ENCODE measurements at regions not wholly inside any gene's neighbourhood (a gene's known extent, or its start where the extent isn't known, plus 50 kb on each side); places are given as distances from the start of the nearest gene placed in this dataset.
"Not testable (repeated sequence)": the region's sequence is repeated elsewhere in the genome, so short reads cannot be mapped to it uniquely, and the experiment has no call there.

DNA sequence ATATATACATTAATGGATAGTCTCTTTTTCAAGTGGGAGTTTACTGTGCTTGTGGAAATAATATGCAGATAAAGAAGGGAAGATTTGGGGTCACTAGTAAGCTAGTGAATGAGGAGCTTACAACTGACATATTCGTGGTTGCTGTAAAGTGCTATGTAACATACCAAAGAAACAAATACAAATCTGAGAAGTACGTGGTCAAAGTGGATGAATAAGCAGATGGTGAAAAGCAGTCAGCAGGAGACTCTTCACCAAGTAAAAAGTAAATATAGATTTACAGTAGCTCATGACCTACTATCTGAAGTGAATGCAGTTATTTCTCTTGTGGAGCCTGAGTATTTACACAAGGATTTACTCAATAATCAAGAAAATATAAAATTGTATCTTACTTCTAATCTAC, 136.6 kb upstream of the ELAC2 start:
- intact Hi-C loops (cut with micrococcal nuclease), result no loop called here

DNA sequence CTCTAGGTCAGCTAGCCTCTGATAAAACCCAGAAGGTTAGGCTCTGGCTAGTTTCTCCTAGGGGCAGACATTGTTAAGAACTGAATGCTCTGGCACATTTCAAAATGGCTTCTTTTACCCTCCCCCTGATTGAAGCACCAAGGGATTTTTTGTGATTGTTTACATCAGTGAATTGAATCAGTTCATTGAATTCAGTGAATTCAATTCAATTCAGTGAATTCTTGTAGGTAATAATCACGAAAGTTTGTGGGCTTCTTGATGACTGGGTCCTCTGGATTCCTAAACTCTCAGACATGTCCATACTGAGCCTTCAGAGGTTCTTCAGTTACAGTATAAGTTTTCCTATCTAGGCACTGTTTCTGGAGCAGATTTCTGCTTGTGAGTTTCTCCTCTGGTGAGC, 135.2 kb upstream of the ELAC2 start:
- intact Hi-C loops (cut with micrococcal nuclease), result no loop called here

DNA sequence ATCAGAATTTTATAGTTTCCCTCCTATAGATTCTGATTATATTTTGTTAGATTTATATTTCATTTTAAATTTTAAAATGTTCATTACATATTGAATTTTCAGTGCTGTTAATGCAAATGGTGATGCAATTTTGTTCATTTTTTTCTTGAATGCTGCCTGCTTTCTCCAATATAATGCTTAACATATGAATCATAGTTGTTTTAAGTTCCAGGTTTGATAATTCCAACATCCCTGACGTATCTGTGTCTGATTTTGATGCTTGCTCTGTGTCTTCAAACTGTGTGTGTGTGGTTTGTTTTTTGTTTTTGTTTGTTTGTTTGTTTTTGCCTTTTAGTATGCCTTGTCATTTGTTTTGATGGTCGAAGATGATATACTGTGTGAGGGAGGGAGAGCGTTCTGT, 134.7 kb upstream of the ELAC2 start:
- intact Hi-C loops (cut with micrococcal nuclease), result no loop called here

DNA sequence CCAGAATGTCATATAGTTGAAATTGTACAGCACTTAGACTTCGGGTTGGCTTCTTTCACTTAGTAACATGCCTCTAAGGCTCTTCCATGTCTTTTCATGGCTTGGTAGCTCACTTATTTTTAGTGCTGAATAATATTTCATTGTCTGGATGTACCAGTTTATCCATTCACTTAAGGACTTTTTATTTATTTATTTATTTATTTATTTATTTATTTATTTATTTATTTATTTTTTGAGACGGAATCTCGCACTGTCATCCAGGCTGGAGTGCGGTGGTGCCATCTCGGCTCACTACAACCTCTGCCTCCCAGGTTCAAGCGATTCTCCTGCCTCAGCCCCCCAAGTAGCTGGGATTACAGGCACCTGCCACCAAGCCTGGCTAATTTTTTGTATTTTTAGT, 132.9 kb upstream of the ELAC2 start:
- intact Hi-C loops (cut with micrococcal nuclease), result not testable (repeated sequence)

DNA sequence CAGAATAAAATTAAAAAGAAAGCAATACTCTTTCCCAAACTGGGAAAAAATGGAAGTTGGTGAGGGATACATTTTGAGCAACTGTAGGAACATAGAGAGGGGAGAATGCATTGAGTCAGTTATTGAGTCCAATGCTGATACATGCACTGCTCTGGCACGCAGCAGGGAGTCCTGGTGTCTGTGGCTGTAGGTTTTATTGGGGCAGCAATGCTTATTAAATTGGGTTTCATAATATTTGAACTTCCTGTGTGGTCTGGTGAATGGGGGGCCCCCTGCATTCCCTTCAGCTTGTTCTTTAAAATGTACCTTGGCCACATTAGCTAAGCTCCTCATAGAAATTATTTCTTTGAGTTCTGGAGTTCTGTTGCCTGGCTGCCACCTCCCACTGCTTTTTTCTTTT, 125.2 kb upstream of the ELAC2 start:
- intact Hi-C loops (cut with micrococcal nuclease), result no loop called here

DNA sequence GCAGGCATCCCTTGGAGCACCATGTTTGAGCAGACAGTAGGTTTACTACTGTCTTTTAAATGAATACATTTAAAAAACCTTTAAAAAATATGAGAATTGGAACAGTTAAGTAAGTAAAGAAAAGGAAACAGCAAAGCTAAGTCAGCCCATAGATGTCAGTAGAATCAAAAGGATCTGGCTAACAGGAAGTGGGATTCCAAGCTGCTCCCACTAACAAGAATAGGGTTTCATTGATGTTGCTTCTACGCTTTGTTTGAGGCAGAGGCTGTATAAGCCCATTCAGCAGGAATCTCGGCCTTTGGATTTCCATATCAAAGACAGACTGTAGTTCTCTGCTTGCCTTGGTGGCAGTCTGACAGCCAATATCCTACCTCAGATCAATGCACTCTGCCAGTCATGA, 122.9 kb upstream of the ELAC2 start:
- intact Hi-C loops (cut with micrococcal nuclease), result no loop called here

DNA sequence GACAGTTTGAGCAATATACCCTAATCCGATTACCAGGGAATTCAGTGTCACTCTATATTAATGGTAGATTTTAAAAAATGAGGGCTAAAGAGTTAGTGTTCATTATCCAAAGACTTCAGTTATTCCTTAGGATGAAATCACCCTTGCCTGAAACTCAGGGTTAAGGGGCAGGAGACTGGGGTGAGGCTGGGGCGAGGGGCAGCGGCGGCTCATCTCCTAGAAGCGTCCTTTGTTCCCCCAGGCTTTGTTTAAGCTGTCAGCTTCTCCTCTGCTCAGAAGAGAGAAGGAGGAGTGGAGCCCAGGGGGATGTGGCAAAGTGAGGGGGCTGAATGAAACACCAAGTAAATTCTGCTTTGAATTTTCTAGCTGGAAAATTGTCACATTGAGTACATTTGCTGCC, 117.7 kb upstream of the ELAC2 start:
- intact Hi-C loops (cut with micrococcal nuclease), result no loop called here

DNA sequence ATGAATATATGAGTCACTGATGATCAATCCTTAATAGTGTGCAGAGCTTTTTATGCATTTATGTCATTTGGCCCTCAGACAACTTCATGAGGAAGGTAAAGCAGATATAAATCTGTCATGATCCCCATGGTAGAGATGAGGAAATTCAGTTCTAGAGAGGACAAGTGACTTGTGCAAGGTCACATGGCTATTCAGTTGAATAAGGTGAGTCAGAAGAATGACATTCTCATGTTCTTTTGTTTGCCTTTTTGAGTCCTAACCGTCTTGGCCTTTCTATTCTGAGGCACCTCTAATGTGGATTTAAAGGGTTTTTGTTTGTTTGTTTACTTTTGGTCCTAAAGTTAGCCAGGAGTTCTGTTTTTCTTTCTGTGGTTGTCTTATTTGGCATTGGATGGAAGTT, 116.2 kb upstream of the ELAC2 start:
- intact Hi-C loops (cut with micrococcal nuclease), result no loop called here

DNA sequence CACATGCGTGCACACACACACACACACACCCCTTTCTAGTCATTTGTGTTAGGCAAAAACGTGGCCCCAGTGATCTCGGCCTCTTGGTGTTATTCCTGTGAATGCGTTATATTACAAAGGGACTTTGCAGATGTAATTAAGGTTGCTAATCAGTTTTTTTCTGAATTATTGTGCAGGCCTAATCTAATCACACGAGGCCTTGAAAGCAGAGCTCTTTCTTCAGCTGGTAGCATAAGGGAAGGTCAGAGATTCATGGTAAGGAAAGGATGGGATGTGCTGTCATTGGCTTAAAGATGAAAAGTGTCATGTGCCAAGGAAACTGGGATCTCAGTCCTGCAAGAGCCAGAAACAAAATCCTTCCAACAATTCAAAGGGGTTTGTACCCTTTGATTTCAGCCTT, 113.4 kb upstream of the ELAC2 start:
- intact Hi-C loops (cut with micrococcal nuclease), result no loop called here

DNA sequence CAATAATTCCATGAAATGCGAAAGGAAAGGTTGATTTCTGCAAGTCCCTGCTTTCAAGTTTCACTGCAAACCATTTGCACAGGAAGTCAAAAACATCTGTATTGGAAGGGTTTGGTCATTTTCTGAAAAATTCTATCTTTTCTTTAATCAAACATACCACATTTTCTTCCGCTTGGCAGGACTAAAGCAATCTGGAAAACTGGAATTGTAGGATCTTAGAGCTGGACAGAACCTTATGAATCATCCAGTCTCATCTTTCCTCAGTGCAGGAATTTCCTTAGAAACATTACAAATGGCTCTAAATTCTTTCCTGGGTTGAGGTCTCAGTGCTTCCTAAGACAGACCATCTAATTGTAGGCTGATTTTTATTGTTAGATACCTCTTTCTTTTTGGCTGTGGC, 111.5 kb upstream of the ELAC2 start:
- intact Hi-C loops (cut with micrococcal nuclease), result no loop called here

DNA sequence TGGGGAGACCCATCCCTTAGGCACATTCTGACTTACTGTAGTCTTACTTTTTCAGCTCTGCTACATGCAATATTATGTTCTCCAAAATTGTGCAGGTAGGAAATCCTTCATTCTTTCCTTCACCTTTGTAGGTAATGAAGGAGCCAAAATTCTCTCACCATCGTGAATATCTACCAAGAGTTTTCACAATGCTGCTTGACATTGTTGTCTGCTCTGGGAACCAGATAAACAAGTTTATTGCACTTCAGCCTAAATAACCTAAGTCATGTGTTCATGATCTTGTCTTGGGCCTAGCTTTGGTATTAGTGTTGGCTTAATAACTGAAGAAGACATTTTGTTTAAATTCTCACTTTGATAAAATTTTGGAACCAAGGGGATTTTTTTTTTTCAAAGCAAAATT, 110.8 kb upstream of the ELAC2 start:
- intact Hi-C loops (cut with micrococcal nuclease), result no loop called here

DNA sequence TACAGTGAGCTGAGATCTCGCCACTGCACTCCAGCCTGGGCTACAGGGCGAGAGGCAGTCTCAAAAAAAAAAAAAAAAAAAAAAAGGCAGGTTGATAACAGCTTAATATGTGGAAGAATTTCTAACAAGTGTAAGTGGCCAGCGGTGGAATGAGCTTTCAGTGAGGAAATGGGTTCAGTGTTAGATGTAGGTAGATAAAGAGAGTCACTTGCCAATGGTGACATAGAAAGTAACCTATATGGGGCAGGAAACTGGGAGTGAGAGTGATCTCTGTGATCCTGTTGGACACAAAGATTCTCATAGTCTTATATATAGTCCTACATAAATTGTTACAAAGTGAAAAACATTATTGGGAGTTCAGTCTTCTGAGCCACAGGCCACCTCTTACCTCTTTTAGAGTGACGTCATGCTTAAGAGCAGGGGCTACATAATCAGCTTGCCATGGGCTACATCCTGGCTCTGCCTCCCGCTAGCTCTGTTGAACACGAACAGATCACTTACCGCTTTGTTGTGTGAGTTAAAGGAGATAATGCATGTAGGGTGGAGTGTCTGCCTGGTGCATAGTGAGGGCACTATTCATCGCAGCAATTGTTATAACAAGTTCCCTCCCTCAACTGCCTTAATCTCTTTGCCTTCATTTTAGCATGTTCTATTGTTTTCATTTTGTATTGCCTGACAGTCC, 110.2 kb upstream of the ELAC2 start:
- intact Hi-C loops (cut with micrococcal nuclease), result no loop called here

DNA sequence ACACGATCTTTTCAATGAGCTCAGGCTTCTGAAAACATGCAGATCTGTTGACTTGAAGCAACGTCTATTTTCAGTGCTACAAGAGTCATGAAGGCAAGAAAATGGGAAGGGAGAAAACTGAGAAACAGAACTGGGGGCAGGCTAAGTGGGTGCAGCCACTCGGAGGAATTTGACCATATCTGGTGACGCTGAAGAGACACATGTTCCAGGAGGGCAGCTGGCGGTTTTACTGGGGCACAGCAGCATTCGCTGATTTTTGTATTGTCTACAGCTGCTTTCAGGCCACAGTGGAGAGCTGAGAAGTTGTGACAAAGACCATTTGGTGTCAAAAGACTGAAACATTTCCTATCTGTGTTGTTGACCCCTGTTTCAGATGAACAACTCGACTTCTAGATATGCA, 103.0 kb upstream of the ELAC2 start:
- intact Hi-C loops (cut with micrococcal nuclease), result no loop called here

DNA sequence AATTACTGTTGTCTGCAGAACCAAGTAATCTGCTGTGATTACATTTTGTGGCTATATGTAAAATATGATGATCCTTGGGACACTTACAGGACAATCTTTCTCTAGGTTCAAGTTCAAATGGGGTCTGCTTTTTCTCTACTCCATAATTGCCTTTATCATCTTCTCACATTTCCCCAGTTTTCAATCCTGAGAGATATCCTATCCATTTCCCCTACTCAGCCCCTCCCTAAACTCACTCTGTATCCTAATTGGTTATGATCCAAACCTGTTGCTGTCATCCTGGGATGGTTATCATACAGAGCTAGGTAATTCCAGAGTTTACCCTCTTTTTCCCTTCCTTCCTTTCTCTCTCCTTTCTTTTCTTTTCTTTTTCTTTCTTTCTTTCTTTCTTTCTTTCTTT, 100.5 kb upstream of the ELAC2 start:
- intact Hi-C loops (cut with micrococcal nuclease), result no loop called here

DNA sequence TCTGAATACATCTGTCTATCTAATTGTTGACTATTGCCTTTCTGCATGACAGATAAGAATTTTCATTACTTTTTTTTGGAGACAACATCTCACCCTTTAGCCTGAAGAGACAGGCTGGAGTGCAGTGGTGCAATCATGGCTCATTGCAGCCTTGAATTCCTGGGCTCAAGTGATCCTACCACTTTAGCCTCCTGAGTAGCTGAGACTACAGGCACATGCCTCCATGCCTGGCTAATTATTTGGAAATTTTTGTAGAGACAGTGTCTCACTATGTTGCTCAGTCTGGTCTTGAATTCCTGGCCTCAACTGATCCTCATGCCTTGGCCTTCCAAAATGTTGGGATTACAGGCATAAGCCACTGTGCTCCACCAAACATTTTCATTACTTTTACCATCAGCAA, 99.8 kb upstream of the ELAC2 start:
- intact Hi-C loops (cut with micrococcal nuclease), result no loop called here

DNA sequence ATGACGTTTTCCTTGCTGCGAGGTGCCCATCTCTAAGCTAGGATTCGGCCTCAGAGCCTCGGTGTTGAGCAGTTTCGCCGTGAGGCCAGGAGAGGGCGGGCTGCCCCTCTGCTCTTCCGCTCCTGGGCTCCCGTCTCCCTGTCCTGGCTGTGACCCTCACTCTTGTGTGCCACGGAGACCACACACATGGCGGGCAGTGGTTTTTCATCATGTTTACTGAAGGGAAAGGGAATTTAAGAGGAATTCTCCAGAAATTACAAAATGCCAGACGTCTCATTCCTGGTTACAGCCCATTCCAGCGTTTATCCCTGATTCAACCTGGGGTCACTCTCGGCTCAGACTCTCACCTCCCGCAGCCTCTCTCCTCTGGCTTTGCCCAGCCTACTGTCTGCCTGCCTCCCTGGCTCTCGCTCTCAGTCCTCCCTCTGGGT, 96.8 kb upstream of the ELAC2 start:
- intact Hi-C loops (cut with micrococcal nuclease), result no loop called here

DNA sequence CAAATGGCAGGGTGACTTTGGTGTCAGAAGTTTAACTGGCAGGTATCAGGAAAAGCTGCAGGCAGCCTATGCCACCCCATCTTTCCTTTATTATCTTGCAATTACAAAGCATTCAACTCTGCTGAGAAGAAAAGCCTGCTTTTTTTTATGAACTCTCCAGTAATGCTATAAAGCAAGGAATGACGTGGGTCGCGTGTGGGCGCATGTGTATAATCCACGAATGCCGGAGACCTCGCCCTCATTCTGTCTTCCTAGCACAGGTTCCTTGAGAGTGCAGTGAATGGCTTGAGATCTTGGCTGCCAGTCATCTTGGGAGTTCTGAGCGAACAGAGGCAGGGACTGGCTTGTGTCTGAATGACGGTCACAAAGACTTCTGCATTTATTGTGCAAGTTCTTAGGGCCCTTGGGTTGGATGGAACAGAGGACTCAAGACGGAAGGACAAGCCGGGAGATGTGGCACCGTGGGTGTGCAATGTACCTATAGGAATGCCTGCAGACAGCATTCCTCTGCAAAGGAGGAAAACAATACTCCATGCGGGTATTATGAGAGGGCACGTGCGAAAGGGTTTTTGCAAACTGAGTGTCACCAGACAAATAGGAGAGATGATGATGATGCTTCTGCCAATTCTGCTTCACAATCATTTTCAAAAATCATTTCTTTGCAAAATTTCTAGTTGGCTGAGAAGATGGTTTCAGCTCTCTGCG, 96.1 kb upstream of the ELAC2 start:
- intact Hi-C loops (cut with micrococcal nuclease), result no loop called here

DNA sequence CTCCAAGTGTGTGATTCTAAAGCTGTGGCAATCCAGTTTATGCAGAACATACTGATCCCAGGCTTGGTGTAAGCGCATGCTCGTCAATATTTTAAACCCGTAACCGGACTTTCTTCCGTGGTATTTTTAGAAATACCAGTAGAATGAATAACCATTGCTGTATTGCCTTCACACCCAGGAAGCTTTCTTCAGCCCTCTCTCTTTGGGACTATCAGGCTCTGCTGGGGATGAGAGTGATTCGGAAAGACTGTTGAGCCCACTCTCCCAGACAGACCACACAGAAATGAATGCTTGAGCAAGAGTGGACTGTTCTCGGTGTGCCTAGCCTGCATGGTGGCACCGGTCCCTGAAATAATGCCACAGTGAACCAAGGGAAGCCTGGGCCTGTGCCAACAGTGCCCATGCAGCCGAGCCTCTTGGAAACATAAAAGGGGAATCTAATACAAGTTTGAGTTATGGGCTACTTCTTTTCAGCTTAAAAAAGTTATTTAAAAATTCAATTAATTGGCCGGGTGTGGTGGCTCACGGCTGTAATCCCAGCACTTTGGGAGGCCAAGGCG, 89.9 kb upstream of the ELAC2 start:
- intact Hi-C loops (cut with micrococcal nuclease), result no loop called here

DNA sequence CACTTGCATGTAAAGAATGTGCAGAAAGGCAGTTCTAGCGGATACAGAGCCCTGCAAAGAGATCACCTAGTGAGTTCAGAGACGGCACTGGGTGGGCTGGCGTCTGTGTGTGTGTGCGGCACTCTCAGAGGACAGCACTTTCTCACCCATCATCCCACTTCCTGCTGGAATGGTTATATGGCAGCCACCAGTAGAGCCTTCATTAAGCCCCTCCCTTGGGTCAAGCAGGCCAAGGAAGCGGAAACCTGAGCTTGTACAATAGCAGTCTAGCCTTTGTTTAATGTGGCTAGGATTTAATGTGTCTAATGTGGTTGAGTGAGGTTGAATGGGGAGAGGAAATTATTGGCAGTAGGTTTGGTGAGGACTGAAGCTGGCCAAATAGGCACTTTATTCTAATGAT, 88.3 kb upstream of the ELAC2 start:
- intact Hi-C loops (cut with micrococcal nuclease), result no loop called here

DNA sequence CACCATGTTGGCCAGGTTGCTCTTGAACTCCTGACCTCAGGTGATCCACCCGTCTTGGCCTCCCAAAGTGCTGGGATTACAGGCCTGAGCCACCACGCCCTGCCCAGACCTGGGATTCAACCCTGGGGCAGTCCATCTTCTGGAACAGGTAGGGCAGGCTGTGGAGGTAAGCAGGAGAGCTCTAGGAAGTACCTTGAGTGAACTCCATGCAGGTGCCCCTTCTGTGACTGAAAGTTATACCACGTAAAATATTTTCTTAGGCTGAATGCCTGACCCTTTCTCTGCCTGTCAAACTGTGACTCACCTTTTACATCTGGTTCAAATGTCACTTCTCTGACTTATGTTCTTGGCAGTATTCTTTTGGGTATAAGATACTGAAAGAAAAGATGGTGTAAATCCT, 86.7 kb upstream of the ELAC2 start:
- intact Hi-C loops (cut with micrococcal nuclease), result no loop called here

DNA sequence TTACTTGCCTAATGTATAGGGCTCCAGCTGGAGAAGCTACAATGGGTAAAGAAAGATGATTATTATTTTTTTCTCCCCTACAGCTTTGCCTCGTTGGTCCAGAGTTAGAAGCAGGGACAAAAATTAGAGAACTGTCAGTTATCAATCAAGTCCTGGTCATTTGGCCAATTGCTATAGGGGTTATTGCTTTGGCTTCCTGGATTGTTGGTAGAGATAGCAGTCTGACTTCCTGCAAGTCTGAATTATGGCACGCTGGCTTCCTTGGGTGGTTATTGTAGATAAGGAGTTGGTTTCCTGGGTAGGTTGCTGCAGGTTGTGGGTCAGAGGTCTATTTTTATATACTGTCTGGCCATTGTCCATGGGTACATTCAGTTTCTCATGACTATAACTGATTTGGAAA, 84.7 kb upstream of the ELAC2 start:
- intact Hi-C loops (cut with micrococcal nuclease), result no loop called here

DNA sequence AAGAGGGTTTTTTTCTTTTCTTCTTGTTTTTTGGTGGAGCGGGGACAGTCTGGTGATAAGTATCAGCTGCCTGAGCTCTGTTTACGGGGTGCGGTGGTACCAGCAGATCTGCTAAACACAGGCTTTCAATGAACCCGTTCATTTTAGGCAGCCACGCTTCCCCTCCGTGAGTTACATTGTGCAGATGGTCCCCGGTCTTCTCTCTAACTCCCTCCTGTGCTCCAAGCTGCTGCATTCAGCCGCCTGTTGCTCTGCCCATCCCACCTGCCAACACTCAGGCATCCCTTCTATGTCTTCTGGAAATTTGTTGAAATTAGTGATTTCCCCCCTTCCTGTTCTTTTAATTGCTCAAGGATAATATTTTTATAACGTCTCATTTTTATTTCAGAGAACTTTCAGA, 82.1 kb upstream of the ELAC2 start:
- intact Hi-C loops (cut with micrococcal nuclease), result no loop called here

DNA sequence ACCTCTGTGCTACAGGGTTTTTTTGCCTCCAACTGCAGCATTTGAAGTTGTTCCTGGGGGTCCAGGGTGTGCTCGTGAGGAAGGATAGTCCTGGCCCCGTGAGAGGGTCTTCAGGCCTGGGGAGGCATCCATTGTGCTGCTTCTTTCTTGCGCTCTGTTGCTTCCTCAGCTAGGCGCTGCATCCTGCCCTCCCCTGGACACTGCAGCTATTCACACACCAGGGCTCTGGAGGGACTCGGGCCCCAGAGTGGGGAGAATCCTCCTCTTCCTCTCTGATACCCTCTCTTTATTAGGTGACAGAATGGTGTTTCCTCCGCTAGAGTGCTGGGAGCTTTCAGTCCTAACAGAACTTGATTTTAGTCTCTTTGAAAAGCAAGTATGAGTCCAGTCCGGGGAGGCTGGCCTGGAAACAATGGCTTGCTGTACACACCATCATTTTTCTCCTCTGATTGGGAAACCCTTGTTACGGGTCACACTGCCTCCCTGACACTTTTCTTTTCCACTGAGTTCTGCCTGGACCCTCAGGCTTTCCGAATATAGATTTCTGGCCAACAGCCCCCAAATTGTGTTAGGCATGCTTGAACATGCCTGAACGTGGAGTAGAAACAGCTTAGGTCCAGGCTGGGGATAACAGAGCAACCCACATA, 81.4 kb upstream of the ELAC2 start:
- intact Hi-C loops (cut with micrococcal nuclease), result no loop called here

Measured in T-helper 1 cell treated with Interleukin-12 subunit alpha and Interleukin-12 subunit beta and Interleukin-4 antibody, amounts not matched to agents 30 ng/mL and 1 ng/mL, for 36 hours (primary cell).